Small intestine (tissue), 7 donors: ENCODE measurements at regions not wholly inside any gene's neighbourhood (a gene's known extent, or its start where the extent isn't known, plus 50 kb on each side); places are given as distances from the start of the nearest gene placed in this dataset.

Source experiments
- DNase-seq, 2 donors: peaks; one replicate each; pipeline versions ENCODE4 v3.0.0 to v3.0.0-alpha.2; 2013
- FAIRE-seq: peaks from 2 replicates; lab custom pipeline; 2012; peaks lifted over from hg19 to GRCh38; lab: Jason Lieb, UNC
- H3K27ac ChIP-seq, 3 donors: one replicate each; pipeline ENCODE4 v1.5.1; 2013; ENCODE audit warnings: low read length in 2 of 3, mild to moderate bottlenecking in 2 of 3, control low read depth in 1 of 3, inconsistent platforms in 1 of 3, low read depth in 1 of 3, moderate library complexity in 1 of 3
- H3K27me3 ChIP-seq, 3 donors: one replicate each; pipeline ENCODE4 v1.6.1; 2013; ENCODE audit warnings: low read length in 3 of 3, inconsistent platforms in 1 of 3; ENCODE audit not compliant: control insufficient read depth in 3 of 3, insufficient read depth in 3 of 3
- H3K36me3 ChIP-seq, 3 donors: one replicate each; pipeline ENCODE4 v1.6.1; 2013; ENCODE audit warnings: low read length in 3 of 3, inconsistent platforms in 1 of 3, low read depth in 1 of 3, mild to moderate bottlenecking in 1 of 3, moderate library complexity in 1 of 3; ENCODE audit not compliant: control insufficient read depth in 3 of 3, insufficient read depth in 2 of 3
- H3K4me1 ChIP-seq, 3 donors: one replicate each; pipeline ENCODE4 v1.6.1; 2013; ENCODE audit warnings: low read length in 2 of 3, inconsistent platforms in 1 of 3, low read depth in 1 of 3, mild to moderate bottlenecking in 1 of 3, moderate library complexity in 1 of 3; ENCODE audit not compliant: control insufficient read depth in 3 of 3, insufficient read depth in 2 of 3
- H3K4me3 ChIP-seq, 3 donors: one replicate each; pipeline ENCODE4 v1.5.1; 2013; ENCODE audit warnings: low read length in 3 of 3, control low read depth in 1 of 3, inconsistent platforms in 1 of 3, low read depth in 1 of 3, mild to moderate bottlenecking in 1 of 3, moderate library complexity in 1 of 3
- H3K9me3 ChIP-seq, 2 donors: one replicate each; pipeline ENCODE4 v1.6.1; 2013; ENCODE audit warnings: low read depth in 1 of 2, low read length in 1 of 2; ENCODE audit not compliant: control insufficient read depth in 2 of 2, insufficient read depth in 1 of 2
- WGBS, 3 donors: extraction: QIAGEN DNeasy Blood & Tissue Kit; methylation state at CpG; one replicate each; pipeline ENCODE4 v1.1.7; 2013; 5-methylcytosine and 5-hydroxymethylcytosine counted together
- donor health status: healthy with polysubstance abuse.
- donor health status: control.
- donor health status: control.
- donor health status: Bipolar disorder and iron deficiency.
- donor health status: healthy.

- Histone ChIP-seq H3K9me3 (peaks cover 0 to 2% of the 10 kb centered on the region in 2 donors), H3K27me3 (no peaks in the 10 kb centered on the region), H3K4me3 (no peak overlapping the region), H3K36me3 (no peaks in the 10 kb centered on the region), H3K27ac (no peak overlapping the region), H3K4me1 (no peaks in the 10 kb centered on the region)
- no peak for FAIRE-seq
- DNase-seq = no peak
- WGBS, 3 donors = 57 to 68% (median 66%) methylated on average over 3 of the region's 3 CpGs
These were observed 264.0 kb upstream of the CCL2 start for GRCh38 chr17:33990943-33991706.

- WGBS, 3 donors = 65 to 79% (median 72%) methylated on average over 5 of the region's 5 CpGs
- Histone ChIP-seq H3K27ac (no peak overlapping the region), H3K27me3 (no peaks in the 10 kb centered on the region), H3K36me3 (no peaks in the 10 kb centered on the region), H3K9me3 (peaks cover 0 to 2% of the 10 kb centered on the region in 2 donors), H3K4me3 (no peak overlapping the region), H3K4me1 (no peaks in the 10 kb centered on the region)
- DNase-seq = no peak
- FAIRE-seq = no peak
These were observed 263.0 kb upstream of the CCL2 start for GRCh38 chr17:33992113-33992512.

GRCh38 chr17:34000639-34001038 lies 254.4 kb upstream of the CCL2 start:
- H3K27ac ChIP-seq = no peak overlapping the region
- no peak for FAIRE-seq
- H3K4me3 ChIP-seq = no peak overlapping the region
- no peak for DNase-seq
- H3K36me3 ChIP-seq = no peaks in the 10 kb centered on the region
- H3K4me1 ChIP-seq = no peaks in the 10 kb centered on the region
- H3K27me3 ChIP-seq = no peaks in the 10 kb centered on the region
- H3K9me3 ChIP-seq = peaks cover 0 to 8% of the 10 kb centered on the region in 2 donors
- WGBS, 3 donors = 6 to 22% (median 11%) methylated on average over 1 of the region's 1 CpG

- no peak for FAIRE-seq
- Histone ChIP-seq H3K4me3 (no peak overlapping the region), H3K27ac (no peak overlapping the region), H3K27me3 (no peaks in the 10 kb centered on the region), H3K36me3 (no peaks in the 10 kb centered on the region), H3K9me3 (peaks cover 0 to 8% of the 10 kb centered on the region in 2 donors), H3K4me1 (no peaks in the 10 kb centered on the region)
- DNase-seq = no peak
- 80 to 92% (median 89%) methylated on average over 2 of the region's 2 CpGs for WGBS, 3 donors
These were observed 253.8 kb upstream of the CCL2 start for GRCh38 chr17:34001246-34001645.

- Histone ChIP-seq H3K9me3 (peaks cover 0 to 4% of the 10 kb centered on the region in 2 donors), H3K4me1 (no peaks in the 10 kb centered on the region), H3K4me3 (no peak overlapping the region), H3K27ac (no peak overlapping the region), H3K27me3 (no peaks in the 10 kb centered on the region), H3K36me3 (no peaks in the 10 kb centered on the region)
- 60 to 74% (median 67%) methylated on average over 3 of the region's 3 CpGs for WGBS, 3 donors
- FAIRE-seq (no peak), DNase-seq (no peak)
These were observed 249.0 kb upstream of the CCL2 start for GRCh38 chr17:34006126-34006525.

- DNase-seq (no peak), FAIRE-seq (no peak)
- WGBS, 3 donors = 52 to 89% (median 57%) methylated on average over 1 of the region's 1 CpG
- H3K9me3 ChIP-seq = no peaks in the 10 kb centered on the region
- H3K4me1 ChIP-seq = no peaks in the 10 kb centered on the region
- no peaks in the 10 kb centered on the region for H3K27me3 ChIP-seq
- H3K4me3 ChIP-seq = no peak overlapping the region
- H3K36me3 ChIP-seq = no peaks in the 10 kb centered on the region
- H3K27ac ChIP-seq = no peak overlapping the region
These were observed 247.0 kb upstream of the CCL2 start for GRCh38 chr17:34008125-34008524.

- no peaks in the 10 kb centered on the region for H3K27me3 ChIP-seq
- FAIRE-seq = no peak
- no peaks in the 10 kb centered on the region for H3K36me3 ChIP-seq
- DNase-seq = no peak
- H3K4me1 ChIP-seq = no peaks in the 10 kb centered on the region
- H3K27ac ChIP-seq = no peak overlapping the region
- WGBS, 3 donors = 72 to 80% (median 75%) methylated on average over 5 of the region's 5 CpGs
- no peaks in the 10 kb centered on the region for H3K9me3 ChIP-seq
- H3K4me3 ChIP-seq = no peak overlapping the region
These were observed 245.2 kb upstream of the CCL2 start for GRCh38 chr17:34009912-34010311.

- FAIRE-seq (no peak), DNase-seq (no peak)
- WGBS, 3 donors = 51 to 69% (median 54%) methylated on average over 2 of the region's 2 CpGs
- H3K27ac ChIP-seq = no peak overlapping the region
- H3K9me3 ChIP-seq = no peaks in the 10 kb centered on the region
- no peaks in the 10 kb centered on the region for H3K4me1 ChIP-seq
- H3K27me3 ChIP-seq = no peaks in the 10 kb centered on the region
- H3K4me3 ChIP-seq = no peak overlapping the region
- H3K36me3 ChIP-seq = no peaks in the 10 kb centered on the region
These were observed 244.6 kb upstream of the CCL2 start for GRCh38 chr17:34010534-34010933.

GRCh38 chr17:34011599-34011998 lies 243.5 kb upstream of the CCL2 start:
- FAIRE-seq (no peak), DNase-seq (no peak)
- H3K4me1 ChIP-seq = no peaks in the 10 kb centered on the region
- no peak overlapping the region for H3K27ac ChIP-seq
- no peaks in the 10 kb centered on the region for H3K9me3 ChIP-seq
- no peaks in the 10 kb centered on the region for H3K36me3 ChIP-seq
- H3K27me3 ChIP-seq = no peaks in the 10 kb centered on the region
- 68 to 87% (median 85%) methylated on average over 3 of the region's 3 CpGs for WGBS, 3 donors
- H3K4me3 ChIP-seq = no peak overlapping the region
